OCI-LY1 (cell line): ENCODE measurements at regions not wholly inside any gene's neighbourhood (a gene's known extent, or its start where the extent isn't known, plus 50 kb on each side); places are given as distances from the start of the nearest gene placed in this dataset.

ENCODE experiments used
- EZH2 ChIP-seq: fragments of 200-600 bp; sonication (generic), shearing (Covaris generic); IDR thresholded peaks from 2 replicates; pipeline ENCODE4 v1.8.0; 2017; ENCODE audit warnings: borderline replicate concordance, mixed run types, mild to moderate bottlenecking, antibody characterized with exemption, low read length, moderate library complexity, mixed read lengths
- TF ChIP-seq, protein P1 (sequence below): fragments of 200-600 bp; sonication (generic), shearing (Covaris generic); IDR thresholded peaks from 2 replicates; pipeline ENCODE4 v1.5.1; 2017; ENCODE audit warnings: mild to moderate bottlenecking, antibody characterized with exemption, low read length, moderate library complexity, mixed read lengths

DNA sequence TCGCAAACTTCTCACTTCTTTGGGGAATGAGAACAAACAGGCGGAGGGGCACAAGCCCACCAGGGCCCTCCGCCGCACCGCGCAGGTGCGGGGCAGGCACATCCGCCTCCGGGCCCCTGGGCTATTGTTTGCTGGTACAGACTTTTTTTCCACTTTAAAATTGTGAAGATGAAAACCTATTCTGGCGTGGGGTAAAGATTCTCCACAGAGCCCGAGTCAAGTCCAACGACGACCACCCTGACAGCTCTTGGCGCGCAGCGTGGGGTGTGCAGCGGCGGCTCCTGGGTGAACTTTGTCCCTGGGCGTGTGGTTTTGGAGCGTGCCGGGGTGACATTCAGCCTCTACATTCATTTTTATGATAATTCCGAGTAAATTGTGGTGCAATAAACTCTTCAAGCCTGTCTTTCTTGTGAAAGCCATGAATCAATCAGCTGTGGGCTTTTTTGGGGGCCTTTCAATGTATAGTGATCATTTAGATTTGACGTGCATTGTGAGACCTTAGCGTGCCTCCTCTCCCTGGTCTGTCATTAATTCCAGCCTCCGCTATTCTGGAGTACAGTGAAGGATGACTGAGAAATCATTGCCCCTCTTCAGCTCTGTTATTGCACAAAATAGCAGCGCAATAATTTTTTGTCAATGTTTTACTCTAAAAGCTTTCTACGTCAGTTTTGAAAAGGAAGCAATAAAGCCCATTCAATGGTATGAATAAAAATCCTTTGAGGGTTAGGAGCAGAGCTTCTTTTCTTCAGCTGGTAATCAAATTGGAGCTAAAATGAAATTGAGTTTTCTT lies 90.0 kb downstream of the TEX29 start:
- TF ChIP-seq, protein P1, sequence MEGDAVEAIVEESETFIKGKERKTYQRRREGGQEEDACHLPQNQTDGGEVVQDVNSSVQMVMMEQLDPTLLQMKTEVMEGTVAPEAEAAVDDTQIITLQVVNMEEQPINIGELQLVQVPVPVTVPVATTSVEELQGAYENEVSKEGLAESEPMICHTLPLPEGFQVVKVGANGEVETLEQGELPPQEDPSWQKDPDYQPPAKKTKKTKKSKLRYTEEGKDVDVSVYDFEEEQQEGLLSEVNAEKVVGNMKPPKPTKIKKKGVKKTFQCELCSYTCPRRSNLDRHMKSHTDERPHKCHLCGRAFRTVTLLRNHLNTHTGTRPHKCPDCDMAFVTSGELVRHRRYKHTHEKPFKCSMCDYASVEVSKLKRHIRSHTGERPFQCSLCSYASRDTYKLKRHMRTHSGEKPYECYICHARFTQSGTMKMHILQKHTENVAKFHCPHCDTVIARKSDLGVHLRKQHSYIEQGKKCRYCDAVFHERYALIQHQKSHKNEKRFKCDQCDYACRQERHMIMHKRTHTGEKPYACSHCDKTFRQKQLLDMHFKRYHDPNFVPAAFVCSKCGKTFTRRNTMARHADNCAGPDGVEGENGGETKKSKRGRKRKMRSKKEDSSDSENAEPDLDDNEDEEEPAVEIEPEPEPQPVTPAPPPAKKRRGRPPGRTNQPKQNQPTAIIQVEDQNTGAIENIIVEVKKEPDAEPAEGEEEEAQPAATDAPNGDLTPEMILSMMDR: no peak
- TF ChIP-seq EZH2: no peak
